Lower lobe of right lung (tissue), 2 donors: ENCODE measurements at regions not wholly inside any gene's neighbourhood (a gene's known extent, or its start where the extent isn't known, plus 50 kb on each side); places are given as distances from the start of the nearest gene placed in this dataset.
A peak's percentile ranks its signal among the peaks of the same experiment; 100 is the strongest.

Experiments
- ATAC-seq, 2 donors: fragments of 200-7000 bp; cut with Tn5 transposase; one replicate each; pipeline ENCODE4 v1.9.1; 2020 to 2022; ENCODE audit warnings: mild to moderate bottlenecking in 2 of 2, moderate library complexity in 2 of 2
- DNase-seq: peaks from one replicate; pipeline ENCODE4 v3.0.0-alpha.2; 2020
- H3K27ac ChIP-seq: fragments of 200-600 bp; one replicate; pipeline ENCODE4 v1.8.0; 2022
- H3K27me3 ChIP-seq: fragments of 200-600 bp; one replicate; pipeline ENCODE4 v1.8.0; 2022; ENCODE audit warnings: low read depth
- H3K36me3 ChIP-seq: fragments of 200-600 bp; one replicate; pipeline ENCODE4 v1.8.0; 2022; ENCODE audit warnings: mild to moderate bottlenecking
- H3K4me1 ChIP-seq: fragments of 200-600 bp; one replicate; pipeline ENCODE4 v1.8.0; 2022
- H3K4me3 ChIP-seq: fragments of 200-600 bp; one replicate; pipeline ENCODE4 v1.8.0; 2022; ENCODE audit warnings: mild to moderate bottlenecking
- H3K9me3 ChIP-seq: fragments of 200-600 bp; one replicate; pipeline ENCODE4 v1.8.0; 2022
- CTCF ChIP-seq: fragments of 200-600 bp; IDR thresholded peaks from one replicate; pipeline ENCODE4 v1.8.0; 2022; ENCODE audit warnings: antibody characterized with exemption, mild to moderate bottlenecking
- intact Hi-C: fragments of 100-400 bp; cut with DNase I; formaldehyde crosslinking; loops from one replicate; pipeline ENCODE4 v1.11.0; 2022
- donor health status: DM: no; HTN: yes; CAD: no; lungs with severe emphysema.

- Histone ChIP-seq H3K4me1 (no peaks in the 10 kb centered on the region), H3K27me3 (no peaks in the 10 kb centered on the region), H3K27ac (no peak overlapping the region), H3K4me3 (no peak overlapping the region), H3K36me3 (no peaks in the 10 kb centered on the region), H3K9me3 (peaks cover 7% of the 10 kb centered on the region)
- intact Hi-C loops = no loop called here
- DNase-seq = no peak
- no peak for ATAC-seq
- TF ChIP-seq CTCF = no peak
These were observed 368.2 kb downstream of the HINT1 start for GRCh38 chr5:130796902-130797301.

- intact Hi-C loops = no loop called here
- no peaks in the 10 kb centered on the region for H3K27me3 ChIP-seq
These were observed 369.0 kb downstream of the HINT1 start for GRCh38 chr5:130796032-130796431.

GRCh38 chr5:130795037-130795436 is 370.0 kb downstream of the HINT1 start:
- H3K27me3 ChIP-seq = no peaks in the 10 kb centered on the region
- no peak overlapping the region for H3K4me3 ChIP-seq
- H3K9me3 ChIP-seq = no peaks in the 10 kb centered on the region
- no peak overlapping the region for H3K27ac ChIP-seq
- no peaks in the 10 kb centered on the region for H3K36me3 ChIP-seq
- intact Hi-C loops = no loop called here
- DNase-seq = no peak
- no peak for ATAC-seq
- no peaks in the 10 kb centered on the region for H3K4me1 ChIP-seq
- TF ChIP-seq CTCF = no peak

More at GRCh38 chr5:130796032-130796431, 369.0 kb downstream of the HINT1 start:
- no peak overlapping the region for H3K27ac ChIP-seq
- no peak for DNase-seq
- no peaks in the 10 kb centered on the region for H3K4me1 ChIP-seq
- H3K9me3 ChIP-seq = peaks cover 4% of the 10 kb centered on the region
- ATAC-seq = no peak
- no peaks in the 10 kb centered on the region for H3K36me3 ChIP-seq
- no peak for TF ChIP-seq CTCF
- H3K4me3 ChIP-seq = no peak overlapping the region

- H3K27me3 ChIP-seq = no peaks in the 10 kb centered on the region
- ATAC-seq = no peak
- H3K4me3 ChIP-seq = no peak overlapping the region
- no peak for TF ChIP-seq CTCF
- no peak for DNase-seq
- H3K4me1 ChIP-seq = no peaks in the 10 kb centered on the region
- no peaks in the 10 kb centered on the region for H3K9me3 ChIP-seq
- intact Hi-C loops = no loop called here
- no peaks in the 10 kb centered on the region for H3K36me3 ChIP-seq
- H3K27ac ChIP-seq = no peak overlapping the region
These were observed 387.3 kb downstream of the HINT1 start for GRCh38 chr5:130777794-130778193.

GRCh38 chr5:130773813-130774212 is 391.2 kb downstream of the HINT1 start:
- no peaks in the 10 kb centered on the region for H3K27me3 ChIP-seq
- H3K27ac ChIP-seq = no peak overlapping the region
- intact Hi-C loops = no loop called here
- no peaks in the 10 kb centered on the region for H3K9me3 ChIP-seq
- TF ChIP-seq CTCF = no peak
- ATAC-seq (peak in 1 of 2 donors; percentile 40), DNase-seq (no peak)
- H3K4me1 ChIP-seq = no peaks in the 10 kb centered on the region
- H3K4me3 ChIP-seq = no peak overlapping the region
- no peaks in the 10 kb centered on the region for H3K36me3 ChIP-seq

- Histone ChIP-seq H3K27me3 (no peaks in the 10 kb centered on the region), H3K9me3 (no peaks in the 10 kb centered on the region), H3K4me1 (no peaks in the 10 kb centered on the region), H3K27ac (no peak overlapping the region), H3K4me3 (no peak overlapping the region), H3K36me3 (no peaks in the 10 kb centered on the region)
- TF ChIP-seq CTCF = no peak
- intact Hi-C loops = no loop called here
- DNase-seq (no peak), ATAC-seq (no peak)
These were observed 403.0 kb downstream of the HINT1 start for GRCh38 chr5:130762031-130762430.
